ENCODE measurements at regions not wholly inside any gene's neighbourhood (a gene's known extent, or its start where the extent isn't known, plus 50 kb on each side); places are given as distances from the start of the nearest gene placed in this dataset.

GRCh38 chr2:225916692-225917091 is 517.2 kb downstream of the NYAP2 start:
- TF ChIP-seq POLR2A (IDR thresholded peaks at IDR 0.05; ENCODE audit: low read depth, low read length) (no peak), TAF1 (IDR thresholded peaks at IDR 0.05; ENCODE audit: borderline replicate concordance, low read depth, low read length) (no peak), POLR2AphosphoS5 (IDR thresholded peaks at IDR 0.05; ENCODE audit: low read depth, low read length) (no peak)
- FAIRE-seq (no peak), DNase-seq (ENCODE audit: insufficient read length) (no peak)

GRCh38 chr2:225911019-225911418 is 511.5 kb downstream of the NYAP2 start:
- no peak for TF ChIP-seq POLR2A (IDR thresholded peaks at IDR 0.05; ENCODE audit: low read depth, low read length)
- TF ChIP-seq TAF1 (IDR thresholded peaks at IDR 0.05; ENCODE audit: borderline replicate concordance, low read depth, low read length) = no peak
- TF ChIP-seq POLR2AphosphoS5 (IDR thresholded peaks at IDR 0.05; ENCODE audit: low read depth, low read length) = no peak
- DNase-seq (ENCODE audit: insufficient read length) = no peak
- FAIRE-seq = no peak

DNA sequence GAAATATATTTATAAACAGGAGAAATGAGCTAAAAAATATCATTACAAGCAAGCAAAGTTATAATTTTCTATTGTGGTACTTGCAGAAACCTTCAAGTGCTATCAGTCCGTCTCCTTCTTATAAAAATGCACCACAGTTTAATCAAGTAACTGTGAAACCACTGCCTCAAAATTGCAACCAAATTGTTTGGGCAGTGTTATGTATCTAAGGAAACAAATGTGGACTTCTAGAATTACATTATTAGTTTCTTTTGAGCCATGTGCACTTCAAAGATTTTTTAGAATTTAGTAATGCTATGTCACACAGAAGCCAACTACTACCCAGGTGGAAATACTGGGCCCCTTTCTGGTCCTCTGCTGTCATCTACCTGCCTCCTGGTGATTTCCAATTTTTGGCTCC is 495.6 kb downstream of the NYAP2 start:
- TF ChIP-seq POLR2AphosphoS5 (IDR thresholded peaks at IDR 0.05; ENCODE audit: low read depth, low read length) (no peak), TAF1 (IDR thresholded peaks at IDR 0.05; ENCODE audit: borderline replicate concordance, low read depth, low read length) (no peak), POLR2A (IDR thresholded peaks at IDR 0.05; ENCODE audit: low read depth, low read length) (no peak)
- no peak for DNase-seq (ENCODE audit: insufficient read length)
- no peak for FAIRE-seq

DNA sequence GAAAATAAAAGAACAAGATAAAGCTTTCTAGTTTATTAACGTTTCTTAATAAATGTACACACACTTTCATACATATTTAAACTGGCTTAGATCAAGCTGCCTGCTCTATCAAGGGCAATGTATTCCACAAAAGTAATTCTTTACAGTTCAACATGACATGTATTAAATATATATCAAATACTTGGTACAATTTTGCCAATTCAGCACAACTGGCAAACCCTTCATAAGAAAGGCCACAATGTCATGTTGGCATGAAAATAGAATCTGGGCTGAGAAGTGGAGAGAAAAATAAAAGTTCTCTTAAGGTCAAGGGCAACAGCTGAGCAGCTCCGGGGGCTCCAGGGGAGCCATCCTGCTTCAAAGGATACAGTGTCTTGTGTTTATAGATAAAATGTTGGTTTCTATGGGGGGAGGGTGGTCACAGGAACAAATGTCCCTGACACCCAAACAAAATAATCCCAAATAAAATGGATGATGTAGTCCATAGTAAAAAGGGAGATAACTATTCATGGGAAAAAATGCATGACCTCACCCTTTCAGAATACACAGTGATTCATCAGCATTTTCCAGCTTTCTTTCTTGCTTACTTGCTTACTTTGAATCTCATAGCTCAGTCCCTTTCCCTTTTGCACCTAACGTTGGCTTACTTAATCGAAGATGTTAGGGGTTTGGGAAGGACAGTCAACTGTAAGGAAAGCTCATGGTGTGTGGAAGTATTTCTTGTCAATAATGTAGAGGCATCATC is 494.9 kb downstream of the NYAP2 start:
- TF ChIP-seq TAF1 (IDR thresholded peaks at IDR 0.05; ENCODE audit: borderline replicate concordance, low read depth, low read length) (no peak), POLR2AphosphoS5 (IDR thresholded peaks at IDR 0.05; ENCODE audit: low read depth, low read length) (no peak), POLR2A (IDR thresholded peaks at IDR 0.05; ENCODE audit: low read depth, low read length) (no peak)
- no peak for FAIRE-seq

DNA sequence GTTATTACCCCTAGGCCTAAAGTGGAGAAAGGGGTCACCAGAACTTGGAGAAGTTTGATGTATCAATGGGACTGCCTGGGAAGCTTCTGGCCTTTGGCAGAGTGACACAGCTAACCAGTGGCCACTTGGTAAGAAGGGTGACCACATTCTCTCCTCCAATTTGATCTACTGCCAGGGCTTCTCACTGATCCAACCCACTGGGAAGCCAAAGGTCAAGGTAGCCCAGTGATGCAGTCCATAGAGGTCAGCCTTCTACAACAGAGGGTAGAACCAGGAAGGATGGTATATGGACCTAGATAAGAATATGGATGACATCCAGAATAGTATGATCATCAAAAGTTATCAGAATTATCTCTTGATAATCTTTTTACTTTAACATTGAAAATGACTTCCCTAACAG is 493.6 kb downstream of the NYAP2 start:
- no peak for FAIRE-seq
- TF ChIP-seq POLR2AphosphoS5 (IDR thresholded peaks at IDR 0.05; ENCODE audit: low read depth, low read length) (no peak), TAF1 (IDR thresholded peaks at IDR 0.05; ENCODE audit: borderline replicate concordance, low read depth, low read length) (no peak), POLR2A (IDR thresholded peaks at IDR 0.05; ENCODE audit: low read depth, low read length) (no peak)
- no peak for DNase-seq (ENCODE audit: insufficient read length)

More for the DNA sequence above, 494.9 kb downstream of the NYAP2 start:
- DNase-seq (ENCODE audit: insufficient read length) = no peak

- FAIRE-seq (no peak), DNase-seq (ENCODE audit: insufficient read length) (no peak)
- TF ChIP-seq TAF1 (IDR thresholded peaks at IDR 0.05; ENCODE audit: borderline replicate concordance, low read depth, low read length) (no peak), POLR2A (IDR thresholded peaks at IDR 0.05; ENCODE audit: low read depth, low read length) (no peak), POLR2AphosphoS5 (IDR thresholded peaks at IDR 0.05; ENCODE audit: low read depth, low read length) (no peak)
Measured at GRCh38 chr2:225891771-225892170, 492.3 kb downstream of the NYAP2 start.

DNA sequence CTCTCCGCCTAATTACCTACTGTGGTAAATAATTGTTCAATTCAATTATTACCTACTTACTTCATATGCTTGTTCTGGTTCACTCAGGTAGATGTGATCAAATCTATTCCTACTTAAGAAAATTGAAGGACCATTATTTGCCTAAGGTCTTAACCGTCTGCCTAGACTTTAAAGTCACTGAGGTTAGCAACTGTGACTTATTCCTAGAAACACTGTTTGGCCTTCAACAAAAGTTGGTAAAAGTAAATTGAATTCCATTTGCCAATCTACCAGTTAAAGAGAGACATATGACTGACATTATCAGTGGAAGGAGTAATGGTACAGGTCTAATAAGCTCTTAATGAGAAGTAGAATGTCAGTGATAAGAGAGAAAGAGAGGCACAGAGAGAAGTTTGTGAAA is 491.5 kb downstream of the NYAP2 start:
- TF ChIP-seq TAF1 (IDR thresholded peaks at IDR 0.05; ENCODE audit: borderline replicate concordance, low read depth, low read length) (no peak), POLR2A (IDR thresholded peaks at IDR 0.05; ENCODE audit: low read depth, low read length) (no peak), POLR2AphosphoS5 (IDR thresholded peaks at IDR 0.05; ENCODE audit: low read depth, low read length) (no peak)
- DNase-seq (ENCODE audit: insufficient read length) (no peak), FAIRE-seq (no peak)

DNA sequence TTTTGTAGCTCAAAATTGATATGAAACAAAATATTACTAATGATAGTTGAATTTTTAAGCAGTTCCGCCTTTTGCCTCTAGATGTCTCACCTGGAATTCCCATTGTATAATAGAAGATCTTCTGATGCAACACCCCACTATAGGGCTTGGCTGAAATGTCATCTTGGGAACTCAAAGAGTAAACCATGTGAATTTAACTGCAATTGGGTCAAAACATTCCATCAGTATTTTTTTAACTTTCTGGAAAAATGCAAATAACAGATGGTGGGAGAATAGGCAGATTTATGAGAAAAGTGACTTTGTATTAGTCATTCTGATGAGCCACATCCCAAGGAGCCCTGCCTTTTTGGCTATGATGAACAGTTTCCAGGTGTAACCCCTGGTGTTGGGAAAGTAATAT is 489.9 kb downstream of the NYAP2 start:
- FAIRE-seq (peak; percentile 38), DNase-seq (ENCODE audit: insufficient read length) (no peak)
- no peak for TF ChIP-seq POLR2AphosphoS5 (IDR thresholded peaks at IDR 0.05; ENCODE audit: low read depth, low read length)
- no peak for TF ChIP-seq POLR2A (IDR thresholded peaks at IDR 0.05; ENCODE audit: low read depth, low read length)
- no peak for TF ChIP-seq TAF1 (IDR thresholded peaks at IDR 0.05; ENCODE audit: borderline replicate concordance, low read depth, low read length)

- TF ChIP-seq POLR2A (IDR thresholded peaks at IDR 0.05; ENCODE audit: low read depth, low read length) (no peak), POLR2AphosphoS5 (IDR thresholded peaks at IDR 0.05; ENCODE audit: low read depth, low read length) (no peak), TAF1 (IDR thresholded peaks at IDR 0.05; ENCODE audit: borderline replicate concordance, low read depth, low read length) (no peak)
- no peak for FAIRE-seq
- DNase-seq (ENCODE audit: insufficient read length) = no peak
Measured at GRCh38 chr2:225867071-225867470, 467.6 kb downstream of the NYAP2 start.

- FAIRE-seq = no peak
- TF ChIP-seq POLR2A (IDR thresholded peaks at IDR 0.05; ENCODE audit: low read depth, low read length) = no peak
- no peak for TF ChIP-seq POLR2AphosphoS5 (IDR thresholded peaks at IDR 0.05; ENCODE audit: low read depth, low read length)
- TF ChIP-seq TAF1 (IDR thresholded peaks at IDR 0.05; ENCODE audit: borderline replicate concordance, low read depth, low read length) = no peak
- no peak for DNase-seq (ENCODE audit: insufficient read length)
Measured at GRCh38 chr2:225865468-225865867, 466.0 kb downstream of the NYAP2 start.

DNA sequence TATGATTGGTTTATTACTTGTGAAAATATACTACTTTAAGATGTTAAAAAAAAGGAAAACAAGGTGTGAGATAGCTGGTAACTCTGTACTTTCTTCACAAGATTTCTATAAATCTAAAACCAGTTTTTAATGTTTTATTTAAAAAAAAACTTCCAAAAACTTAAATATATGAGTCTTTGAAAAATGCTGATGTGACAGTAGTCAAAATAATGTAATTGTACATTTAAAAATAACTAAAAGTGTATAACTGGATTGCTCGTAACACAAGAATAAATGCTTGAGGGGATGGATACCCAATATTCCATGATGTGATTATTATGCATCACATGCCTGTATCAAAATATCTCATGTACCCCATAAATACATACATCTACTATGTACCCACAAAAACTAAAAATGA is 464.9 kb downstream of the NYAP2 start:
- TF ChIP-seq POLR2AphosphoS5 (IDR thresholded peaks at IDR 0.05; ENCODE audit: low read depth, low read length) = no peak
- no peak for TF ChIP-seq POLR2A (IDR thresholded peaks at IDR 0.05; ENCODE audit: low read depth, low read length)
- TF ChIP-seq TAF1 (IDR thresholded peaks at IDR 0.05; ENCODE audit: borderline replicate concordance, low read depth, low read length) = no peak
- DNase-seq (ENCODE audit: insufficient read length) = no peak
- FAIRE-seq = no peak

DNA sequence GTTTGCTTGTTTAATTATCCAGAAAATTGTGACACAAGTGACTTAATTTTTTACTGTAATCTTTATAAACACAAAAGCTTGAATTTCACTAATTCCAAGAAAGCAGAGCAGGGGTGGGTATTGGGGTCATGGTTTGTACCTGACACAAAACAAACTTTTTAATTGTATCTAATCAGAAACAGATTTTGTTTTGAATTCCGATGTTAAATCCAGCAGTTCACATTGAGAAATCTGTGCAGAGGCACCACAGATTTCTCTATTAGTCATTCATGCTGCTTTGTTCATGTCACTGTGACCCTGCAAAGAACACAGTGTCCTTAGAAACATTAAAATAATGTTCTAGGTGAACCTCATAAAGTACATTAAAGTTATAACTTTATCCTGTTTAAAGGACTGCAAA is 443.4 kb downstream of the NYAP2 start:
- no peak for TF ChIP-seq POLR2AphosphoS5 (IDR thresholded peaks at IDR 0.05; ENCODE audit: low read depth, low read length)
- no peak for TF ChIP-seq TAF1 (IDR thresholded peaks at IDR 0.05; ENCODE audit: borderline replicate concordance, low read depth, low read length)
- no peak for TF ChIP-seq POLR2A (IDR thresholded peaks at IDR 0.05; ENCODE audit: low read depth, low read length)
- no peak for DNase-seq (ENCODE audit: insufficient read length)
- no peak for FAIRE-seq

Data from GM12892 (cell line).